PFSK-1 (cell line): ENCODE measurements at regions not wholly inside any gene's neighbourhood (a gene's known extent, or its start where the extent isn't known, plus 50 kb on each side); places are given as distances from the start of the nearest gene placed in this dataset.

ENCODE experiments used
- POLR2AphosphoS5 ChIP-seq: IDR thresholded peaks from 2 replicates; pipeline ENCODE4 v1.6.1; 2012; ENCODE audit warnings: low read depth, mild to moderate bottlenecking, control low read depth, low read length, moderate library complexity
- TAF1 ChIP-seq: IDR thresholded peaks from 2 replicates; pipeline ENCODE4 v1.6.1; 2012; ENCODE audit warnings: low read length, control low read depth, borderline replicate concordance; ENCODE audit not compliant: insufficient read depth
- TF ChIP-seq, protein P1 (sequence below), 2 experiments: IDR thresholded peaks; 2 replicates each; pipeline versions ENCODE4 v1.6.1 to v1.8.0; 2011 to 2012; ENCODE audit warnings: low read depth in 2 of 2, low read length in 2 of 2, control low read depth in 1 of 2, inconsistent platforms in 1 of 2, mild to moderate bottlenecking in 1 of 2, moderate library complexity in 1 of 2; ENCODE audit not compliant: insufficient read depth in 1 of 2

GRCh38 chr2:10221443-10221842 is 81.3 kb upstream of the HPCAL1 start:
- no peak for TF ChIP-seq POLR2AphosphoS5
- TF ChIP-seq, protein P1, sequence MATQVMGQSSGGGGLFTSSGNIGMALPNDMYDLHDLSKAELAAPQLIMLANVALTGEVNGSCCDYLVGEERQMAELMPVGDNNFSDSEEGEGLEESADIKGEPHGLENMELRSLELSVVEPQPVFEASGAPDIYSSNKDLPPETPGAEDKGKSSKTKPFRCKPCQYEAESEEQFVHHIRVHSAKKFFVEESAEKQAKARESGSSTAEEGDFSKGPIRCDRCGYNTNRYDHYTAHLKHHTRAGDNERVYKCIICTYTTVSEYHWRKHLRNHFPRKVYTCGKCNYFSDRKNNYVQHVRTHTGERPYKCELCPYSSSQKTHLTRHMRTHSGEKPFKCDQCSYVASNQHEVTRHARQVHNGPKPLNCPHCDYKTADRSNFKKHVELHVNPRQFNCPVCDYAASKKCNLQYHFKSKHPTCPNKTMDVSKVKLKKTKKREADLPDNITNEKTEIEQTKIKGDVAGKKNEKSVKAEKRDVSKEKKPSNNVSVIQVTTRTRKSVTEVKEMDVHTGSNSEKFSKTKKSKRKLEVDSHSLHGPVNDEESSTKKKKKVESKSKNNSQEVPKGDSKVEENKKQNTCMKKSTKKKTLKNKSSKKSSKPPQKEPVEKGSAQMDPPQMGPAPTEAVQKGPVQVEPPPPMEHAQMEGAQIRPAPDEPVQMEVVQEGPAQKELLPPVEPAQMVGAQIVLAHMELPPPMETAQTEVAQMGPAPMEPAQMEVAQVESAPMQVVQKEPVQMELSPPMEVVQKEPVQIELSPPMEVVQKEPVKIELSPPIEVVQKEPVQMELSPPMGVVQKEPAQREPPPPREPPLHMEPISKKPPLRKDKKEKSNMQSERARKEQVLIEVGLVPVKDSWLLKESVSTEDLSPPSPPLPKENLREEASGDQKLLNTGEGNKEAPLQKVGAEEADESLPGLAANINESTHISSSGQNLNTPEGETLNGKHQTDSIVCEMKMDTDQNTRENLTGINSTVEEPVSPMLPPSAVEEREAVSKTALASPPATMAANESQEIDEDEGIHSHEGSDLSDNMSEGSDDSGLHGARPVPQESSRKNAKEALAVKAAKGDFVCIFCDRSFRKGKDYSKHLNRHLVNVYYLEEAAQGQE (IDR thresholded peaks at IDR 0.05; ENCODE audit: insufficient read depth in 1 of 2, low read depth in 2 of 2, low read length in 2 of 2), result no peak
- no peak for TF ChIP-seq TAF1
